C1 segment of cervical spinal cord (tissue), 14 donors: ENCODE measurements at regions not wholly inside any gene's neighbourhood (a gene's known extent, or its start where the extent isn't known, plus 50 kb on each side); places are given as distances from the start of the nearest gene placed in this dataset.

ENCODE experiments used
- DNase-seq, 14 donors: peaks; one replicate each; lab custom pipeline; 2025; lab: John Stamatoyannopoulos, UW

DNA sequence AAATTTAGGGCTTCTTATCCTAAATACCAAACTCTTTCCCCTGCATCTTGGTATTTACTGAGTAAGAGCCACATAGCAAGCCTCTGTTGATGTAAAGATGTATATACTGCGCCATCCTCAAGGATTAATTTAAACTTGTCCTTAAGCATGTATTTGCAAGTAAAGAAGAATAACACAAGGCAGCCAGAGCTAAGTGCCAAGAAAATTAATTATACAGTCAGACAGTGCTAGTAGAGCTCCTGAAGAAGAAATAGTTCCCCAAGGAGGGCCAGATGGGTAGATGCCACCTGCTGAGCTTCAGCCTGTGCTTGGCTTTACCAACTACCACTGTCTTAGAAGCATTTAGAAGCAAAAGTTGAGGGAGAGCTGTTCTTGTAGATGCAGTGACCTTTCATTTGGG lies 470.0 kb downstream of the BUD13 start:
- DNase-seq: no peak

DNA sequence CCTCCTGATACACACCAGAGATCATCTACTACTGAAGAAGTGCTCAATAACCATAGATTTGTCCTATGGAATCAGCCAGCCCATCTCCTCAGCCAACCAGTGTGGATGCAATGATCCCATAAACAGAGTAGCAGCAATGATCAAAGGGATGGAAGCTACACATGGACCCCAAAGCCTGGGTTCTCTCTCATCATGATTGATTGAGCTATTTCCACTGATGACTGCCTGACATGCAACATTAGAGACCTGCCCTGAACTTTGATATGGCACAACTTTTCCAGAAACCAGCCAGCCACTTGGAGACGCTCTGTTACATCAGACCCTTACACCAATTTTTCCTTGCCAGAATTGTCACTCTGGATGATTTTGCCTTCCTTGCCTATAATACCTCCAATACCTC lies 471.6 kb downstream of the BUD13 start:
- no peak for DNase-seq

DNA sequence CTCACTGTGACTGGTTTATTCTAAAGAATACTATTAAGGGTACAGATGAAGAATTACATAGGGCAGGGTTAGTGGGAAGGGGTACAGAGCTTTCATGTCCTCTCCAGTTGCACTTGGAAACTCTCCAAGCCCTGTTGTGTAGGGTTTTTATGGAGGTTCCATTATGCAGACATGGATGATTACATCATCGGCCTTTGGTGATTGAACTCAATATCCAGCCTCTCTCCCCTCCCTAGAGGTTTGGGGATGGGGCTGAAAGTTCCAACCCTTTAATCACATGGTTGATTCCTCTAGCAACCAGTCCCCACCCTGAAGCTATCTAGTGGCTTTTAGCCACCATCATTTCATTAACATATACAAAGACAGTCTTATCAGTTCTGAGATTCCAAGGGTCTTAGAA lies 472.6 kb downstream of the BUD13 start:
- DNase-seq: no peak

- no peak for DNase-seq
Measured at GRCh38 chr11:116294630-116295029, 478.2 kb downstream of the BUD13 start.

- DNase-seq: no peak
Measured at GRCh38 chr11:116287866-116288265, 484.9 kb downstream of the BUD13 start.

- DNase-seq: no peak
Measured at GRCh38 chr11:116285026-116285425, 487.8 kb downstream of the BUD13 start.

DNA sequence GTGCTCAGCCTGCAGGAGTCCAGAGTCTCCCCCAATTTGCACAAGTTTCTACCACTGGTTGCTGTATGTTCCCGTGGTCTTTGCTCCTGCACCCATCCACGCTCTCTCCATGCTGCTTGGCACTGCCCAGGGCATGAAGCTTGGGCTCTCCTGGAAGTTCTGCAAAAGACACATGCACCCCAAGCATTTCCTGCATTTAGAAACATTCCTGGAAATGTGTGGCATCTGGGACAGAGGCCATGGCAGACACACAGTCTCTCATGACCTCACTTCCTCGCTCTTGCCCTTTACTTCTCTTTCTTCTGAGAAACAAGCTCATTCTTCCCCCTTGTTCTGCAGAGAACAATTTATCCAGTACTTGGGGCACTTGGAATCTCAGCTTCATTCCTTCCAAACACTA lies 489.5 kb downstream of the BUD13 start:
- DNase-seq: no peak

- no peak for DNase-seq
Measured at GRCh38 chr11:116282481-116282880, 490.3 kb downstream of the BUD13 start.

- no peak for DNase-seq
Measured at GRCh38 chr11:116281173-116282160, 491.3 kb downstream of the BUD13 start.

DNA sequence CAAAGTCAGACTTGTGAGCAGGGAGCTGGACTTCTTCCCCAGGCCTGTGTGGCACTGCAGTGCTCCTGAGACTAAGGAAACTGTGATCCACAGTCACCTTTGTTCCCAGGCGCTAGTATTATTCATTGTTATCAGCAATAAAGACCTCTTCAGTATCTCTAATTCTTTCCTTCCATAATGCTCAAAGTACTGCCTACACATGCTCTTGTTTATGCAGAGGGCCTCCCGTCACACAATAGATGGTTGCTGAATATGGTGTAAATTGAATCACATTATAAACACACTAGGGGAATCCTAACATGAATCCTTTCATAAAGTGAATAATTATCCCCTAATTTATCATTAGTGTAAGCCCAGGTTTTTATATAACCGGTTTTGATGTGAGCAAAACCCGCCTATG lies 493.3 kb downstream of the BUD13 start:
- DNase-seq: no peak

DNA sequence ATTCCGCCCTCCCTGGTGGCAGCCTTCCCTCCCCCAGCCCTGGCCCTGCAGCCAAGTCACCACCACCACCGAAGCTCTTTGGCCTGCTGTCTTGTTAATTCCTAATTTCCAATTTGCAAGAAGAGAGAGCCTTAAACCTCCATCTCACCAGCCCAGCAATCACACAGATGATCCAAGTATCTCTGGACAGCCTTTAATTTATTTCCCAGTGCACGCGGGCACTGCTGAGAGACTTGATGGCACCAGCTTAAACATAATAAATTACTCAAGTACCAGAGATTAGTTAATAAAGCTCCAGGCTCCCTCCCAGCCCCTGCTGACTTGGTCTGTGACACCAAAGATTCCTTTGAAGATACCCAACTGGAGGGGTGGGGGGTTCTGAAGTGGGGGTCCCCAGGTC lies 494.7 kb downstream of the BUD13 start:
- no peak for DNase-seq

DNA sequence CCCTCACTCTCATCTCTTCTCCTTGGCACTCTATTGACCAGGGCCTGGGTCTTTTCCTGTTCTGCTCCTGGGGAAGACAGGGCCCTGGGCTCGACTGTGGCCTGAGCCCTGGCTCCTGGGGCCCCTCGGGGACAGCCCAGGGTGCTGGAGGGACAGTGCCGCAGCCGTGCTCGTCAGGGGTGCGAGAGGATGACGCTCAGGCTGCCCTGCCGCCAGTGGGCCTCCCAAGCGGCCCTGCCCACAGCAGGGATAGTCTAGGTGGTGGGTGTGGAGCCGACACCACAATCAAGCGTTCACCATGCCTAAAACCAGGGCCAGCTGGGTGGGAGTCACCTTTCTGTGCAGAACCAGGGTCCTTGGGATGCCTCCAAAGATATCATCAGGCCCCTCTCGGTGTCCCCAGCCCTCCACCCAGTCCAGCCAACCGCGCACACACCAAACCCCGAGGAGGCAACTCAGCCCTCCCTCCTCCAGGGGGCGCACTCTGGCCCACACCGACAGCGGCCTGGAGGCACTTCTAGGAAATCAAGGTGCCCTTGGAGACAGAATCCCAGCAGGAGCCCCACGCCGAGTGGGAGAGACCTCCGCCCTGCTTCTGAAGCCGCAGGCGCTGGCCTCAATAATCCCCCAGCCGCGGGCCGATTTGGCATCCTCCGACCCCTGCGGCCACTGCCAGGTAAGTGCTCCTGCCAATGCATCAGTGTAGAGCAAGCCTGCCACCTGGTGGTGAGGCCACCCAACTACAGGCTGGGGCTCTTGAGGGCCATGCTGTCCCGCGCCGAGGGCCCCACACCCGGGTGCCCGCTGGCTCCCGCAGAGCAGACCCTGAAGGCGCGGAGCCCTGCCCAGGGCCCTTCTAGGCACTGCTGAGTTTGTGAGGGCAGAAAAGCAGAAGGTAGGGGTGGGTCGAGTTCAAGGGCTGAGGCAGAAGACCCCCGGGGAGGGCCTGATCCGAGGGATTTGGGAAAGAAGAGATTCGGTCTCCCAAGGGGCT lies 496.4 kb downstream of the BUD13 start:
- DNase-seq: peak in 13 of 14 donors; percentile 3 to 55 (median 27)

- no peak for DNase-seq
Measured at GRCh38 chr11:116275635-116276034, 497.2 kb downstream of the BUD13 start.

DNA sequence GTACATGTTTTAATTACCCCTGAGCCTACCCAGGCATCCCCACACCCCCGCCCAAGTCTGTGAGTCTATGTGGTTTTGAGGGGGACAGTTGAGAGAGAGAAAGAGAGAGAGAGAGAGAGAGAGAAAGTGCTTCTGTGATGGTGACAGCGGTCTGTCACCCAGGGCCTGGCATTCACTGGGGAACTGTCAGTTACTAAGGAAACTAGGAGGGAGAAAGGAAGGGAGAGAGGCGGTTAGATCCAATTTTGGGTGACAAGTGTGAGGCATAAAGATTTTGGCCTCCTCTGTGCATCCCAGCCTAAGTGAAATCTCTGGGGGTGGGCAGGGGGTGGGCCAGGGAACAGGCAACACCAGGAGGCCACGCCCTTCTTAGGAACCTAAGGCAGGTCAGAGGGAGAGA lies 498.3 kb downstream of the BUD13 start:
- no peak for DNase-seq

GRCh38 chr11:116272181-116272789 lies 500.5 kb downstream of the BUD13 start:
- no peak for DNase-seq

- no peak for DNase-seq
Measured at GRCh38 chr11:116271479-116271878, 501.3 kb downstream of the BUD13 start.

DNA sequence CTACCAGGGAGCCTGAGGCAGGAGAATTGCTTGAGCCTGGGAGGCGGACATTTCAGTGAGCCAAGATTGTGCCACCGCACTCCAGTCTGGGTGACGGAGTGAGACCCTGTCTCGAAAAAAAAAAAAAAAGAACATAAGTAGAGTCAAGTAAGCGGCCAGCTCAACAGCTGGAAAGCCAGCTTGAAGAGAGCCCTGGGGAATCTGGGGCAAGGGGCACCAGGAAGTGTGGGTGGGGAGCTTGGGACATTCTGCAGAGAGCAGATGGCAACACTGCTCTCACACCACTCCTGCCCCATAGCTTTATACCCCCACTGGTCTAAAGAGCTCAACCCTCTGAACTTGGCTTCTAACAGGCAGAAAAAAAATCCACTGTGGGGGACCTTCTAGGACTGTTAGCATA lies 505.6 kb downstream of the BUD13 start:
- no peak for DNase-seq

GRCh38 chr11:116263770-116264169 lies 509.0 kb downstream of the BUD13 start:
- DNase-seq: no peak

DNA sequence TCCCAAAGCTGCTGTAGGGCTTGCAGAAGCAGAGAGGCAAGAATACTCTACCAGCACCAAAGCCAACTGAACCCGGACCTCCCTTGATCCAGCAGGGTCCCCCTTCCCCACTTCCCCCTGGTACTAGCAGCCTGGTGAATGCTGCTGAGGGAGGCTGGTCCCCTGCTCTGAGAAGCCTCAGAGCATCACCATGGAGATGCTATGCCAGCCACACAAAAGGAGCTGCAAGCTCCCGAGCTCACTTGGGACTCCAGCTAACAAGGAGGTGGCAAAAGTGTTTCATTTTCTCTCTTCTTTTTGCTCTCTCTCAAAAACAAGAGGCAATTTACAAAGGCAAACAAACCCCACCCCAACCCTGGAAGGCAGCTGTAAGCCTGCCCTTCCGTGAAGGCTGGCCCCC lies 509.8 kb downstream of the BUD13 start:
- DNase-seq: no peak

DNA sequence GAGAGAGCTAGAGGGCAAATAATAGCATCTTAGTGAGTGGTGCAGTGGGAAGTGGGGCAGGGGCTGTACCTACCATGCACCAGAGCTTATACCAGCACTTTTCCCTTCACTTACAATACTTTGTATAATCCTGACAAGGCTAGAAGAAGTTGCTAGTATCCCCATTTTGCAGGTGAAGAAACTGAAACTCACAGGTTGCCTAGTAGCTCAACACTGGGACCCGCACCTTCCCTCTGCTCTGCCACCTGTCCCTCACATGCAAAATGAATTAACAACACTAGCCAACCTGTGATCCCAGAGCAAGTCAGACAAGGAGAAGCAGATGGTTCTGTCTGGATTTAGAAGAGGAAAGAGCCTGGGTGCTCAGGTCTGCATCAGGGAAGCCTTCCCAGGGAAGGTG lies 510.4 kb downstream of the BUD13 start:
- no peak for DNase-seq

GRCh38 chr11:116261606-116262005 lies 511.2 kb downstream of the BUD13 start:
- no peak for DNase-seq

DNA sequence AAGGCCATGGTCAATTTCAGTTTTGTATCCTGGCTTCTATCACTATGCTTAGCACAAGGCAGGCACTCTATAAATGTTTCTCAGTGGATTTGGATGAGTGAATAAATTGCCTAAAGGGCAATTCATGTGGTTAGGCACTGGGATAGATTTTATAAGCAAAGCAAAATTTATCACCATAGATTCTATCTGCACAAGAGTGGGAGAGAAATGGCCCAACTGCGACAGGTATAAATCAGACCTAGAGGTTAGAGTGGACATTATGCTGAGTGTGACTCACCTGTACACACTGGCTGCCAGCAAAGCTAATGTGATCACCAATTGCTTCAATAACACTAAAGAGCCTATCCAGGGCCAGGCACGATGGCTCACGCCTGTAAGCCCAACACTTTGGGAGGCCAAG lies 514.0 kb downstream of the BUD13 start:
- no peak for DNase-seq
